H1 (cell line): ENCODE measurements at regions not wholly inside any gene's neighbourhood (a gene's known extent, or its start where the extent isn't known, plus 50 kb on each side); places are given as distances from the start of the nearest gene placed in this dataset.

Source experiments
- EZH2 ChIP-seq: fragments of 200-600 bp; sonication (generic); IDR thresholded peaks from 2 replicates; pipeline ENCODE4 v1.7.1; 2012; ENCODE audit warnings: low read depth, mild to moderate bottlenecking, moderate library complexity, low read length, inconsistent platforms; ENCODE audit not compliant: severe bottlenecking
- FOSL1 ChIP-seq: IDR thresholded peaks from 2 replicates; pipeline ENCODE4 v1.6.1; 2011; ENCODE audit warnings: mild to moderate bottlenecking, low read depth, low read length, moderate library complexity; ENCODE audit not compliant: insufficient read depth
- GABPA ChIP-seq: IDR thresholded peaks from 2 replicates; pipeline ENCODE4 v1.6.1; 2011; ENCODE audit warnings: mild to moderate bottlenecking, low read length, moderate library complexity, borderline replicate concordance; ENCODE audit not compliant: insufficient read depth
- POLR2A ChIP-seq, 2 experiments: IDR thresholded peaks; 1 replicate in 1 of 2; 2 replicates in 1 of 2; pipeline ENCODE4 v1.6.1; 2011; ENCODE audit warnings: low read depth in 2 of 2, low read length in 2 of 2, mild to moderate bottlenecking in 2 of 2; ENCODE audit errors: control extremely low read depth in 1 of 2
- TF ChIP-seq, protein P1 (sequence below), 3 experiments: IDR thresholded peaks; 1 replicate in 2 of 3; 2 replicates in 1 of 3; pipeline versions ENCODE4 v1.5.1 to v1.6.1; 2011; ENCODE audit warnings: low read length in 3 of 3, mild to moderate bottlenecking in 3 of 3, inconsistent platforms in 2 of 3, low read depth in 1 of 3, moderate library complexity in 1 of 3; ENCODE audit not compliant: insufficient read depth in 1 of 3; ENCODE audit errors: control extremely low read depth in 1 of 3

GRCh38 chr6:85329196-85329595, 120.7 kb upstream of the NT5E start:
- TF ChIP-seq, protein P1, sequence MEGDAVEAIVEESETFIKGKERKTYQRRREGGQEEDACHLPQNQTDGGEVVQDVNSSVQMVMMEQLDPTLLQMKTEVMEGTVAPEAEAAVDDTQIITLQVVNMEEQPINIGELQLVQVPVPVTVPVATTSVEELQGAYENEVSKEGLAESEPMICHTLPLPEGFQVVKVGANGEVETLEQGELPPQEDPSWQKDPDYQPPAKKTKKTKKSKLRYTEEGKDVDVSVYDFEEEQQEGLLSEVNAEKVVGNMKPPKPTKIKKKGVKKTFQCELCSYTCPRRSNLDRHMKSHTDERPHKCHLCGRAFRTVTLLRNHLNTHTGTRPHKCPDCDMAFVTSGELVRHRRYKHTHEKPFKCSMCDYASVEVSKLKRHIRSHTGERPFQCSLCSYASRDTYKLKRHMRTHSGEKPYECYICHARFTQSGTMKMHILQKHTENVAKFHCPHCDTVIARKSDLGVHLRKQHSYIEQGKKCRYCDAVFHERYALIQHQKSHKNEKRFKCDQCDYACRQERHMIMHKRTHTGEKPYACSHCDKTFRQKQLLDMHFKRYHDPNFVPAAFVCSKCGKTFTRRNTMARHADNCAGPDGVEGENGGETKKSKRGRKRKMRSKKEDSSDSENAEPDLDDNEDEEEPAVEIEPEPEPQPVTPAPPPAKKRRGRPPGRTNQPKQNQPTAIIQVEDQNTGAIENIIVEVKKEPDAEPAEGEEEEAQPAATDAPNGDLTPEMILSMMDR (IDR thresholded peaks at IDR 0.05; ENCODE audit: control extremely low read depth in 1 of 3, insufficient read depth in 1 of 3, low read depth in 1 of 3, low read length in 3 of 3) = no peak
- no peak for TF ChIP-seq POLR2A (IDR thresholded peaks at IDR 0.05; ENCODE audit: control extremely low read depth in 1 of 2, low read depth in 2 of 2, low read length in 2 of 2)
- TF ChIP-seq FOSL1 = no peak
- TF ChIP-seq GABPA = no peak
- TF ChIP-seq EZH2 = no peak
